OCI-LY1 (cell line): ENCODE measurements at regions not wholly inside any gene's neighbourhood (a gene's known extent, or its start where the extent isn't known, plus 50 kb on each side); places are given as distances from the start of the nearest gene placed in this dataset.

ENCODE experiments used
- EZH2 ChIP-seq: fragments of 200-600 bp; sonication (generic), shearing (Covaris generic); IDR thresholded peaks from 2 replicates; pipeline ENCODE4 v1.8.0; 2017; ENCODE audit warnings: borderline replicate concordance, mixed run types, mild to moderate bottlenecking, antibody characterized with exemption, low read length, moderate library complexity, mixed read lengths
- TF ChIP-seq, protein P1 (sequence below): fragments of 200-600 bp; sonication (generic), shearing (Covaris generic); IDR thresholded peaks from 2 replicates; pipeline ENCODE4 v1.5.1; 2017; ENCODE audit warnings: mild to moderate bottlenecking, antibody characterized with exemption, low read length, moderate library complexity, mixed read lengths

DNA sequence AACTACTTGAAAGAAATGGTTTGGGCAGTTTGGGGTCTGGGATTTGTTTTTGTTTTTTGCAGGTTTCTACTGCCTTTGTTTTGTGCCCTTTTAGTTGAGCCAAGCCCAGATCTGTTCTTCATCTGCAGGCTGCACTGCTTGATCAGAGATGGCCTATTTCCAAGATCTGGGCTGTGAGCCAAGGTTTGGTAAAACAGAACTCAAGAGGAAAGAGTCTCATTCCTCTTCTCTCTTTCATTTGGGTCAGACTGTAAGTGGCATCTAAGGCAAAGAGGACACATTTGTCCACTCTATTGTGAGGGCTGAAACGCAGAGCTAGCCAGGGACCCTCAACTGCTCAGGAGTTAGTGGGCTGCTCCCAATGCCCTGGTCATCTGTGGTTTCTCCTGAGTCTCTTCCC, 104.4 kb upstream of the UBE3A start:
- TF ChIP-seq, protein P1, sequence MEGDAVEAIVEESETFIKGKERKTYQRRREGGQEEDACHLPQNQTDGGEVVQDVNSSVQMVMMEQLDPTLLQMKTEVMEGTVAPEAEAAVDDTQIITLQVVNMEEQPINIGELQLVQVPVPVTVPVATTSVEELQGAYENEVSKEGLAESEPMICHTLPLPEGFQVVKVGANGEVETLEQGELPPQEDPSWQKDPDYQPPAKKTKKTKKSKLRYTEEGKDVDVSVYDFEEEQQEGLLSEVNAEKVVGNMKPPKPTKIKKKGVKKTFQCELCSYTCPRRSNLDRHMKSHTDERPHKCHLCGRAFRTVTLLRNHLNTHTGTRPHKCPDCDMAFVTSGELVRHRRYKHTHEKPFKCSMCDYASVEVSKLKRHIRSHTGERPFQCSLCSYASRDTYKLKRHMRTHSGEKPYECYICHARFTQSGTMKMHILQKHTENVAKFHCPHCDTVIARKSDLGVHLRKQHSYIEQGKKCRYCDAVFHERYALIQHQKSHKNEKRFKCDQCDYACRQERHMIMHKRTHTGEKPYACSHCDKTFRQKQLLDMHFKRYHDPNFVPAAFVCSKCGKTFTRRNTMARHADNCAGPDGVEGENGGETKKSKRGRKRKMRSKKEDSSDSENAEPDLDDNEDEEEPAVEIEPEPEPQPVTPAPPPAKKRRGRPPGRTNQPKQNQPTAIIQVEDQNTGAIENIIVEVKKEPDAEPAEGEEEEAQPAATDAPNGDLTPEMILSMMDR = no peak
- no peak for TF ChIP-seq EZH2
